ENCODE measurements at regions not wholly inside any gene's neighbourhood (a gene's known extent, or its start where the extent isn't known, plus 50 kb on each side); places are given as distances from the start of the nearest gene placed in this dataset.

DNA sequence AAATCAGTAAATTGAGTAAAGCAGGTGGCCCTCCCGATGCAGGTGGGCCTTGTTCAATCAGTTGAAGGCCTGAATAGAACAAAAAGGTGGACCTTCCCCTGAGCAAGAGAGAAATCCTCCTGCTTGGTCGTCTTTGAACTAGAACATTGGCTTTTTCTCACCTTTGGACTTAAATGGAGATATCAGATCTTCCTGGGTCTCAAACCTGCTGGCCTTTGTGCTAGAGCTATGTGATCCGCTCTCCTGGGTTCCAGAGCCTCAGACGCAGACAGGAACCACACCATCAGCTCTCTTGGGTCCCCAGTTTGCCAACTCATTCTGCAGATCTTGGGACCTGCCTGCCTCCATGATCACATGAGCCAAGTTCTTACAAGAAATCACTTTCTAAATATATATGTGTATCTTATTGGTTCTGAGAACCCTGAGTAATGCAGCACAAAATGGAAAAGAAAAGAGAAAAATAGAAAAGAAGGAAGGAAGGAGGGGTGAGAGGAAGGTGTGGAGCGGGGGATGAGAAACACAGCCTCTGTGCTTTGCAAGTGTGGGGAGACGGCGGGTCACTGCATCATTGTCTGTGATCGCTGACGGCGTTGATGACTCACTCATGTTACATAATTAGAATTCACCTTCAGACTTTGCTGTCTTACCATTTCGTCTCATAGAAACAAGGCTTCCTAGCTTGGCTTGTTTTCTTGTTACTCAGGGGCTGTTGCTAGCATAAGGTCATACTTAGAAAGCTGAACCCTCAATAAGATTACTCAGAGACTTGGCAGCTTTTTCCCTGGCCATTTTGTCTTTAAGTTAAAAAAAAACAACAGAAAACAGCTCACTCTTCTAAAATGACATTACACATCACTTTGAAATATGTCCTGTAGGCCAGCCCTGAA lies 85.7 kb upstream of the NEDD9 start (continued):
- TF ChIP-seq, protein P1, sequence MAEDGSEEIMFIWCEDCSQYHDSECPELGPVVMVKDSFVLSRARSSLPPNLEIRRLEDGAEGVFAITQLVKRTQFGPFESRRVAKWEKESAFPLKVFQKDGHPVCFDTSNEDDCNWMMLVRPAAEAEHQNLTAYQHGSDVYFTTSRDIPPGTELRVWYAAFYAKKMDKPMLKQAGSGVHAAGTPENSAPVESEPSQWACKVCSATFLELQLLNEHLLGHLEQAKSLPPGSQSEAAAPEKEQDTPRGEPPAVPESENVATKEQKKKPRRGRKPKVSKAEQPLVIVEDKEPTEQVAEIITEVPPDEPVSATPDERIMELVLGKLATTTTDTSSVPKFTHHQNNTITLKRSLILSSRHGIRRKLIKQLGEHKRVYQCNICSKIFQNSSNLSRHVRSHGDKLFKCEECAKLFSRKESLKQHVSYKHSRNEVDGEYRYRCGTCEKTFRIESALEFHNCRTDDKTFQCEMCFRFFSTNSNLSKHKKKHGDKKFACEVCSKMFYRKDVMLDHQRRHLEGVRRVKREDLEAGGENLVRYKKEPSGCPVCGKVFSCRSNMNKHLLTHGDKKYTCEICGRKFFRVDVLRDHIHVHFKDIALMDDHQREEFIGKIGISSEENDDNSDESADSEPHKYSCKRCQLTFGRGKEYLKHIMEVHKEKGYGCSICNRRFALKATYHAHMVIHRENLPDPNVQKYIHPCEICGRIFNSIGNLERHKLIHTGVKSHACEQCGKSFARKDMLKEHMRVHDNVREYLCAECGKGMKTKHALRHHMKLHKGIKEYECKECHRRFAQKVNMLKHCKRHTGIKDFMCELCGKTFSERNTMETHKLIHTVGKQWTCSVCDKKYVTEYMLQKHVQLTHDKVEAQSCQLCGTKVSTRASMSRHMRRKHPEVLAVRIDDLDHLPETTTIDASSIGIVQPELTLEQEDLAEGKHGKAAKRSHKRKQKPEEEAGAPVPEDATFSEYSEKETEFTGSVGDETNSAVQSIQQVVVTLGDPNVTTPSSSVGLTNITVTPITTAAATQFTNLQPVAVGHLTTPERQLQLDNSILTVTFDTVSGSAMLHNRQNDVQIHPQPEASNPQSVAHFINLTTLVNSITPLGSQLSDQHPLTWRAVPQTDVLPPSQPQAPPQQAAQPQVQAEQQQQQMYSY (CRISPR knock-in tag; IDR thresholded peaks at IDR 0.05), result no peak
- TF ChIP-seq STAT5B (CRISPR knock-in tag; IDR thresholded peaks at IDR 0.05), result no peak
- TF ChIP-seq YEATS4 (CRISPR knock-in tag; IDR thresholded peaks at IDR 0.05; ENCODE audit: borderline replicate concordance), result no peak
- peak; percentile 53; the same call in 1 of the 2 replicates for TF ChIP-seq GATAD1 (CRISPR knock-in tag; IDR thresholded peaks at IDR 0.05)
- no peak for TF ChIP-seq NONO (IDR thresholded peaks at IDR 0.05)
- no peak for TF ChIP-seq NONO (CRISPR knock-in tag; conservative IDR thresholded peaks at IDR 0.05)
- no peak for TF ChIP-seq PRPF4 (IDR thresholded peaks at IDR 0.05; ENCODE audit: low read depth, low read length, poor library complexity, severe bottlenecking)
- peak; percentile 60 for TF ChIP-seq PATZ1 (CRISPR knock-in tag; IDR thresholded peaks at IDR 0.05)
- TF ChIP-seq GABPA (IDR thresholded peaks at IDR 0.05; ENCODE audit: low read depth, low read length), result no peak
- no peak for TF ChIP-seq GABPA (CRISPR knock-in tag; IDR thresholded peaks at IDR 0.05; ENCODE audit: low read depth)
- TF ChIP-seq PREB (CRISPR knock-in tag; IDR thresholded peaks at IDR 0.05), result no peak
- TF ChIP-seq, protein P2, sequence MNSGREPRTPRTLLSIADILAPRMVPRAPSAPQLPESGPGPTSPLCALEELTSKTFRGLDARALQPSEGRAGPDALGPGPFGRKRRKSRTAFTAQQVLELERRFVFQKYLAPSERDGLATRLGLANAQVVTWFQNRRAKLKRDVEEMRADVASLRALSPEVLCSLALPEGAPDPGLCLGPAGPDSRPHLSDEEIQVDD (CRISPR knock-in tag; IDR thresholded peaks at IDR 0.05; ENCODE audit: borderline replicate concordance), result no peak
- TF ChIP-seq SP4 (CRISPR knock-in tag; IDR thresholded peaks at IDR 0.05), result peak; percentile 47; the same call in 1 of the 2 replicates
- TF ChIP-seq HOMEZ (CRISPR knock-in tag; IDR thresholded peaks at IDR 0.05; ENCODE audit: low read depth), result peak; percentile 74
- 0 out of 2 replicates have a peak, but pooled peaks have one; percentile 14 for TF ChIP-seq BCL3 (CRISPR knock-in tag; IDR thresholded peaks at IDR 0.05)
- TF ChIP-seq ZNF468 (CRISPR knock-in tag; IDR thresholded peaks at IDR 0.05), result no peak
- TF ChIP-seq, protein P3, sequence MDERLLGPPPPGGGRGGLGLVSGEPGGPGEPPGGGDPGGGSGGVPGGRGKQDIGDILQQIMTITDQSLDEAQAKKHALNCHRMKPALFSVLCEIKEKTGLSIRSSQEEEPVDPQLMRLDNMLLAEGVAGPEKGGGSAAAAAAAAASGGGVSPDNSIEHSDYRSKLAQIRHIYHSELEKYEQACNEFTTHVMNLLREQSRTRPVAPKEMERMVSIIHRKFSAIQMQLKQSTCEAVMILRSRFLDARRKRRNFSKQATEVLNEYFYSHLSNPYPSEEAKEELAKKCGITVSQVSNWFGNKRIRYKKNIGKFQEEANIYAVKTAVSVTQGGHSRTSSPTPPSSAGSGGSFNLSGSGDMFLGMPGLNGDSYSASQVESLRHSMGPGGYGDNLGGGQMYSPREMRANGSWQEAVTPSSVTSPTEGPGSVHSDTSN (CRISPR knock-in tag; IDR thresholded peaks at IDR 0.05), result no peak

Measured in HepG2 (cell line).